Liver (tissue), 8 donors: ENCODE measurements at regions not wholly inside any gene's neighbourhood (a gene's known extent, or its start where the extent isn't known, plus 50 kb on each side); places are given as distances from the start of the nearest gene placed in this dataset.
"Not testable (repeated sequence)": the region's sequence is repeated elsewhere in the genome, so short reads cannot be mapped to it uniquely, and the experiment has no call there.

Source experiments
- DNase-seq: peaks from one replicate; pipeline ENCODE4 v3.0.0-alpha.2; 2017; ENCODE audit warnings: low spot score
- H3K27ac ChIP-seq, 2 donors: one replicate each; pipeline ENCODE4 v1.7.0; 2013; ENCODE audit warnings: inconsistent platforms in 2 of 2, low read length in 2 of 2, control low read depth in 1 of 2, low read depth in 1 of 2, mild to moderate bottlenecking in 1 of 2
- H3K27me3 ChIP-seq, 4 donors: one replicate each; pipeline versions ENCODE4 v1.6.1 to v1.7.0; 2013; ENCODE audit warnings: low read length in 3 of 4, inconsistent platforms in 1 of 4, mild to moderate bottlenecking in 1 of 4, moderate library complexity in 1 of 4; ENCODE audit not compliant: control insufficient read depth in 4 of 4, insufficient read depth in 4 of 4
- H3K36me3 ChIP-seq, 4 donors: one replicate each; pipeline versions ENCODE4 v1.6.1 to v1.7.0; 2013; ENCODE audit warnings: low read length in 3 of 4, mild to moderate bottlenecking in 3 of 4, low read depth in 1 of 4, moderate library complexity in 1 of 4; ENCODE audit not compliant: control insufficient read depth in 4 of 4, insufficient read depth in 3 of 4
- H3K4me1 ChIP-seq, 4 donors: one replicate each; pipeline versions ENCODE4 v1.6.1 to v1.7.0; 2013; ENCODE audit warnings: low read length in 3 of 4, mild to moderate bottlenecking in 3 of 4, moderate library complexity in 1 of 4; ENCODE audit not compliant: control insufficient read depth in 4 of 4, insufficient read depth in 4 of 4
- H3K4me3 ChIP-seq, 3 donors: one replicate each; pipeline versions ENCODE4 v1.6.1 to v1.7.0; 2013; ENCODE audit warnings: low read length in 3 of 3, control low read depth in 1 of 3, low read depth in 1 of 3, mild to moderate bottlenecking in 1 of 3
- H3K9ac ChIP-seq, 2 donors: one replicate each; pipeline ENCODE4 v1.7.0; 2013; ENCODE audit warnings: low read length in 2 of 2, mild to moderate bottlenecking in 2 of 2, moderate library complexity in 2 of 2, control low read depth in 1 of 2, low read depth in 1 of 2
- H3K9me3 ChIP-seq, 4 donors: one replicate each; pipeline versions ENCODE4 v1.6.1 to v1.7.0; 2013; ENCODE audit warnings: low read length in 3 of 4; ENCODE audit not compliant: control insufficient read depth in 4 of 4
- ATF3 ChIP-seq: IDR thresholded peaks from 2 replicates; pipeline ENCODE4 v1.6.1; 2016; ENCODE audit warnings: antibody characterized with exemption
- CTCF ChIP-seq: fragments of 150-350 bp; IDR thresholded peaks from 2 replicates; pipeline ENCODE4 v1.5.1; 2017; ENCODE audit warnings: improper control_type of control experiment, low read depth, low read length; ENCODE audit not compliant: missing input control
- EGR1 ChIP-seq, 2 donors: IDR thresholded peaks; 2 replicates each; pipeline ENCODE4 v1.6.1; 2016 to 2018; ENCODE audit warnings: antibody characterized with exemption in 2 of 2, low read depth in 2 of 2
- FOXA1 ChIP-seq: IDR thresholded peaks from 2 replicates; pipeline ENCODE4 v1.6.1; 2016; ENCODE audit warnings: antibody characterized with exemption
- FOXA2 ChIP-seq: IDR thresholded peaks from 2 replicates; pipeline ENCODE4 v1.6.1; 2016; ENCODE audit warnings: antibody characterized with exemption
- GABPA ChIP-seq, 2 donors: IDR thresholded peaks in 1 of 2; conservative IDR thresholded peaks in 1 of 2; 2 replicates each; pipeline ENCODE4 v1.6.1; 2016; ENCODE audit warnings: antibody characterized with exemption in 2 of 2, mild to moderate bottlenecking in 1 of 2, moderate library complexity in 1 of 2
- HNF4G ChIP-seq: IDR thresholded peaks from 2 replicates; pipeline ENCODE4 v1.6.1; 2016; ENCODE audit warnings: antibody characterized with exemption
- JUND ChIP-seq, 2 donors: IDR thresholded peaks; 2 replicates each; pipeline ENCODE4 v1.6.1; 2016; ENCODE audit warnings: antibody characterized with exemption in 2 of 2
- MAX ChIP-seq: IDR thresholded peaks from 2 replicates; pipeline ENCODE4 v1.6.1; 2016; ENCODE audit warnings: antibody characterized with exemption
- NR2F2 ChIP-seq: IDR thresholded peaks from 2 replicates; pipeline ENCODE4 v1.6.1; 2016; ENCODE audit warnings: antibody characterized with exemption
- RAD21 ChIP-seq, 2 donors: IDR thresholded peaks; 2 replicates each; pipeline ENCODE4 v1.6.1; 2016; ENCODE audit warnings: antibody characterized with exemption in 2 of 2, mild to moderate bottlenecking in 2 of 2
- REST ChIP-seq: IDR thresholded peaks from 2 replicates; pipeline ENCODE4 v1.6.1; 2016; ENCODE audit warnings: antibody characterized with exemption, mild to moderate bottlenecking
- RXRA ChIP-seq, 2 donors: IDR thresholded peaks; 2 replicates each; pipeline ENCODE4 v1.6.1; 2017 to 2018; ENCODE audit warnings: antibody characterized with exemption in 2 of 2, mild to moderate bottlenecking in 1 of 2
- SP1 ChIP-seq: IDR thresholded peaks from 2 replicates; pipeline ENCODE4 v1.6.1; 2018; ENCODE audit warnings: antibody characterized with exemption, mild to moderate bottlenecking
- TAF1 ChIP-seq: conservative IDR thresholded peaks from 2 replicates; pipeline ENCODE4 v1.6.1; 2016; ENCODE audit warnings: antibody characterized with exemption, mild to moderate bottlenecking
- YY1 ChIP-seq: IDR thresholded peaks from 2 replicates; pipeline ENCODE4 v1.6.1; 2016; ENCODE audit warnings: antibody characterized with exemption, mild to moderate bottlenecking
- ZBTB33 ChIP-seq: IDR thresholded peaks from 2 replicates; pipeline ENCODE4 v1.6.1; 2016; ENCODE audit warnings: antibody characterized with exemption
- WGBS: extraction: QIAGEN DNeasy Blood & Tissue Kit; methylation state at CpG from one replicate; pipeline ENCODE4 v1.1.7; 2013; 5-methylcytosine and 5-hydroxymethylcytosine counted together
- donor health status: healthy.
- donor health status: healthy.
- donor health status: healthy.
- donor health status: healthy.
- donor health status: healthy.

- TF ChIP-seq CTCF (no peak), RAD21 (IDR thresholded peaks at IDR 0.05) (no peak)
Measured at GRCh38 chr4:117010671-117011070, 74.7 kb downstream of the TRAM1L1 start (continued).

GRCh38 chr4:117001077-117001476 is 84.3 kb downstream of the TRAM1L1 start:
- Histone ChIP-seq H3K9me3 (no peaks in the 10 kb centered on the region), H3K4me3 (no peak overlapping the region), H3K36me3 (no peaks in the 10 kb centered on the region), H3K27me3 (peaks cover 0 to 2% (median 0%) of the 10 kb centered on the region in 4 donors), H3K9ac (no peak overlapping the region), H3K27ac (no peak overlapping the region), H3K4me1 (no peaks in the 10 kb centered on the region)
- 72% methylated on average over 8 of the region's 8 CpGs for WGBS
- TF ChIP-seq ATF3 (no peak), RXRA (IDR thresholded peaks at IDR 0.05) (no peak), EGR1 (IDR thresholded peaks at IDR 0.05; ENCODE audit: low read depth in 2 of 2) (no peak), YY1 (no peak), HNF4G (no peak), FOXA1 (no peak), RAD21 (IDR thresholded peaks at IDR 0.05) (no peak), JUND (IDR thresholded peaks at IDR 0.05) (no peak)
- DNase-seq, result no peak

- no peaks in the 10 kb centered on the region for H3K36me3 ChIP-seq
- TF ChIP-seq FOXA1 (no peak), CTCF (no peak), ATF3 (no peak), RAD21 (IDR thresholded peaks at IDR 0.05) (no peak), NR2F2 (no peak), EGR1 (IDR thresholded peaks at IDR 0.05; ENCODE audit: low read depth in 2 of 2) (no peak), TAF1 (no peak), JUND (IDR thresholded peaks at IDR 0.05) (no peak), ZBTB33 (no peak), SP1 (no peak), FOXA2 (no peak), MAX (no peak), GABPA (IDR thresholded peaks at IDR 0.05 in 1 of 2, conservative IDR thresholded peaks at IDR 0.05 in 1 of 2) (no peak), REST (no peak), YY1 (no peak)
- H3K9me3 ChIP-seq, result no peaks in the 10 kb centered on the region
- H3K4me3 ChIP-seq, result no peak overlapping the region
- no peaks in the 10 kb centered on the region for H3K4me1 ChIP-seq
- DNase-seq, result no peak
- H3K27ac ChIP-seq, result no peak overlapping the region
- 75% methylated on average over 5 of the region's 5 CpGs for WGBS
- no peaks in the 10 kb centered on the region for H3K27me3 ChIP-seq
- no peak overlapping the region for H3K9ac ChIP-seq
Measured at GRCh38 chr4:116982656-116983055, 102.7 kb downstream of the TRAM1L1 start.

GRCh38 chr4:116980436-116980835 is 104.9 kb downstream of the TRAM1L1 start:
- not testable (repeated sequence) for H3K9me3 ChIP-seq, H3K4me1 ChIP-seq, DNase-seq, H3K9ac ChIP-seq, H3K4me3 ChIP-seq, H3K27me3 ChIP-seq, H3K36me3 ChIP-seq, H3K27ac ChIP-seq
- 80% methylated on average over 12 of the region's 12 CpGs for WGBS
